ENCODE measurements at regions not wholly inside any gene's neighbourhood (a gene's known extent, or its start where the extent isn't known, plus 50 kb on each side); places are given as distances from the start of the nearest gene placed in this dataset.

GRCh38 chr15:35252351-35252865, 167.3 kb upstream of the NANOGP8 start:
- no peak for TF ChIP-seq SP1 (IDR thresholded peaks at IDR 0.05)
- no peak for TF ChIP-seq ZNF384 (IDR thresholded peaks at IDR 0.05)
- no peak for TF ChIP-seq L3MBTL2 (conservative IDR thresholded peaks at IDR 0.05)
- TF ChIP-seq FOXA1 (IDR thresholded peaks at IDR 0.05), result no peak
- TF ChIP-seq HDGF (IDR thresholded peaks at IDR 0.05; ENCODE audit: borderline replicate concordance), result no peak

Measured in HEK293T (cell line).